PC-9 (cell line): ENCODE measurements at regions not wholly inside any gene's neighbourhood (a gene's known extent, or its start where the extent isn't known, plus 50 kb on each side); places are given as distances from the start of the nearest gene placed in this dataset.

Experiments
- BruUV-seq: library from RNA; stranded (reverse); fragments of 400-500 nt; replicated peaks from 2 replicates; lab custom pipeline; 2021; lab: Mats Ljungman, UMichigan
- CTCF ChIA-PET: fragments of 300-600 bp; sonication (Branson Sonifier 250); formaldehyde crosslinking; loops from one replicate; lab custom pipeline; 2022; ENCODE audit warnings: antibody characterized with exemption; lab: Charles Lee
- POLR2A ChIA-PET: fragments of 300-600 bp; sonication (Branson Sonifier 250); formaldehyde crosslinking; loops from one replicate; lab custom pipeline; 2022; ENCODE audit warnings: antibody characterized with exemption; ENCODE audit not compliant: unreplicated experiment; lab: Charles Lee
- DNase-seq, 2 experiments: peaks; one replicate each; pipeline versions ENCODE4 v3.0.0 to v3.0.0-alpha.2; 2015 to 2022; ENCODE audit warnings: mixed read lengths in 1 of 2
- H2AFZ ChIP-seq: fragments of 200-600 bp; sonication (generic); 2 replicates; pipeline ENCODE4 v1.8.1; 2017; ENCODE audit warnings: antibody characterized with exemption
- H3F3A ChIP-seq: fragments of 200-600 bp; sonication (generic); 2 replicates; pipeline ENCODE4 v1.8.1; 2017; ENCODE audit warnings: antibody characterized with exemption, mild to moderate bottlenecking, low read depth; ENCODE audit not compliant: insufficient read depth
- H3K27ac ChIP-seq: fragments of 200-600 bp; sonication (generic); 2 replicates; pipeline ENCODE4 v1.6.1; 2016; ENCODE audit warnings: mixed run types
- H3K27me3 ChIP-seq: fragments of 200-600 bp; sonication (generic); 2 replicates; pipeline ENCODE4 v1.6.1; 2016; ENCODE audit warnings: low read depth, mixed run types; ENCODE audit not compliant: insufficient read depth
- H3K36me3 ChIP-seq: fragments of 200-600 bp; sonication (generic); 2 replicates; pipeline ENCODE4 v1.6.1; 2016; ENCODE audit warnings: low read depth, mixed run types
- H3K4me1 ChIP-seq: fragments of 200-600 bp; sonication (generic); replicated peaks from 2 replicates; pipeline ENCODE4 v1.6.1; 2016; ENCODE audit warnings: mixed run types; ENCODE audit not compliant: insufficient read depth
- H3K4me2 ChIP-seq: fragments of 200-600 bp; sonication (generic); 2 replicates; pipeline ENCODE4 v1.6.1; 2017; ENCODE audit warnings: mixed run types
- H3K4me3 ChIP-seq: fragments of 200-600 bp; sonication (generic); 2 replicates; pipeline ENCODE4 v1.6.1; 2016; ENCODE audit warnings: mixed run types
- H3K79me2 ChIP-seq: fragments of 200-600 bp; sonication (generic); 2 replicates; pipeline ENCODE4 v1.6.1; 2017; ENCODE audit warnings: low read depth, mixed run types
- H3K9me2 ChIP-seq: fragments of 200-600 bp; sonication (generic); 2 replicates; pipeline ENCODE4 v1.8.1; 2017; ENCODE audit warnings: mild to moderate bottlenecking; ENCODE audit not compliant: insufficient read depth
- H3K9me3 ChIP-seq: fragments of 200-600 bp; sonication (generic); 2 replicates; pipeline ENCODE4 v1.8.1; 2016; ENCODE audit warnings: low read depth; ENCODE audit not compliant: insufficient read depth
- H4K20me1 ChIP-seq: fragments of 200-600 bp; sonication (generic); 2 replicates; pipeline ENCODE4 v1.8.1; 2017; ENCODE audit not compliant: insufficient read depth
- CTCF ChIP-seq: fragments of 200-600 bp; sonication (generic); conservative IDR thresholded peaks from 2 replicates; pipeline ENCODE4 v1.6.1; 2017; ENCODE audit warnings: mixed run types, antibody characterized with exemption, mild to moderate bottlenecking, moderate library complexity
- EZH2 ChIP-seq: fragments of 200-600 bp; sonication (generic); IDR thresholded peaks from 2 replicates; pipeline ENCODE4 v1.8.0; 2017; ENCODE audit warnings: antibody characterized with exemption, low read depth
- intact Hi-C: fragments of 100-400 bp; cut with micrococcal nuclease; formaldehyde crosslinking; loops from one replicate; pipeline ENCODE4 v1.10.0; 2022; ENCODE audit not compliant: unreplicated experiment

- Histone ChIP-seq H3K36me3 (no peaks in the 10 kb centered on the region), H3K9me2 (no peaks in the 10 kb centered on the region), H3K4me1 (no peaks in the 10 kb centered on the region), H2AFZ (no peak overlapping the region), H3K9me3 (no peaks in the 10 kb centered on the region), H3K27ac (no peak overlapping the region), H3F3A (no peaks in the 10 kb centered on the region; the same call in 1 of the 2 replicates), H3K4me3 (no peak overlapping the region), H3K4me2 (no peak overlapping the region), H3K79me2 (no peaks in the 10 kb centered on the region), H3K27me3 (no peaks in the 10 kb centered on the region), H4K20me1 (no peaks in the 10 kb centered on the region)
- POLR2A ChIA-PET: no interaction called here
- no peak for DNase-seq
- BruUV-seq: no TSS peak
- intact Hi-C loops: no loop called here
- TF ChIP-seq CTCF: no peak
- TF ChIP-seq EZH2: no peak
- CTCF ChIA-PET: no interaction called here
These were observed 1824.7 kb downstream of the PCDH7 start for GRCh38 chr4:32544846-32545245.

- TF ChIP-seq CTCF (no peak), EZH2 (no peak)
- ChIA-PET POLR2A (no interaction called here), CTCF (no interaction called here)
- Histone ChIP-seq H3K4me3 (no peak overlapping the region), H3F3A (no peaks in the 10 kb centered on the region), H3K4me2 (no peak overlapping the region), H3K27me3 (no peaks in the 10 kb centered on the region), H3K9me3 (no peaks in the 10 kb centered on the region), H2AFZ (no peak overlapping the region), H3K79me2 (no peaks in the 10 kb centered on the region), H3K36me3 (no peaks in the 10 kb centered on the region), H3K4me1 (no peaks in the 10 kb centered on the region), H3K9me2 (no peaks in the 10 kb centered on the region), H3K27ac (no peak overlapping the region), H4K20me1 (no peaks in the 10 kb centered on the region)
- no peak for DNase-seq
- intact Hi-C loops: no loop called here
- no TSS peak for BruUV-seq
These were observed 1831.8 kb downstream of the PCDH7 start for GRCh38 chr4:32551943-32552342.

- Histone ChIP-seq H3K27me3 (no peaks in the 10 kb centered on the region), H3K36me3 (no peaks in the 10 kb centered on the region), H2AFZ (no peak overlapping the region), H3K9me3 (no peaks in the 10 kb centered on the region), H4K20me1 (no peaks in the 10 kb centered on the region; the same call in 1 of the 2 replicates), H3K79me2 (no peaks in the 10 kb centered on the region), H3K4me1 (no peaks in the 10 kb centered on the region), H3K4me3 (no peak overlapping the region), H3K27ac (no peak overlapping the region), H3K4me2 (0 out of 2 replicates have a peak overlapping the region, but pooled peaks have one; percentile 8), H3F3A (no peaks in the 10 kb centered on the region), H3K9me2 (no peaks in the 10 kb centered on the region)
- no peak for TF ChIP-seq EZH2
- no peak for TF ChIP-seq CTCF
- BruUV-seq: no TSS peak
- no peak for DNase-seq
- CTCF ChIA-PET: no interaction called here
- intact Hi-C loops: no loop called here
- POLR2A ChIA-PET: no interaction called here
These were observed 1840.1 kb downstream of the PCDH7 start for GRCh38 chr4:32560306-32560705.
